HG03060 (cell line): ENCODE measurements at regions not wholly inside any gene's neighbourhood (a gene's known extent, or its start where the extent isn't known, plus 50 kb on each side); places are given as distances from the start of the nearest gene placed in this dataset.

Experiments used
- ATAC-seq: cut with Tn5 transposase; IDR thresholded peaks from one replicate; pipeline ENCODE4 v1.9.1; 2021; ENCODE audit warnings: low read depth, moderate number of reproducible peaks; ENCODE audit not compliant: unreplicated experiment

DNA sequence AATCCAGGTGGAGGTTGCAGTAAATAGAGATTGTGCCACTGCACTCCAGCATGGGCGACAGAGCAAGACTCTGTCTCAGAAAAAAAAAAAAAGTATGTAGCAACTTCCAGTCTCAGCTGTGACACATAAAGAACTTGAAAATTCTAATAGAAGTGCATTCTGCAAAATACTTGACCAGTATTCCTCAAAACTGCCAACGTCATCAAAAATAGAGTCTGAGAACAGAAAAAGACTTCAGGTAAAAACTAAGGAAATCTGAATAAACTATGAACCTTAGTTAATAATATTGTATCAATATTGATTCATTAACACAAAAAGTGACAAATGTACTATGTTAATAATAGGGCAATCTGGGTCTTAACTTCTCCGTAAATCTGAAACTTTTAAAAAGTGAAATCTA lies 76.7 kb upstream of the WDR75 start:
- ATAC-seq = no peak

DNA sequence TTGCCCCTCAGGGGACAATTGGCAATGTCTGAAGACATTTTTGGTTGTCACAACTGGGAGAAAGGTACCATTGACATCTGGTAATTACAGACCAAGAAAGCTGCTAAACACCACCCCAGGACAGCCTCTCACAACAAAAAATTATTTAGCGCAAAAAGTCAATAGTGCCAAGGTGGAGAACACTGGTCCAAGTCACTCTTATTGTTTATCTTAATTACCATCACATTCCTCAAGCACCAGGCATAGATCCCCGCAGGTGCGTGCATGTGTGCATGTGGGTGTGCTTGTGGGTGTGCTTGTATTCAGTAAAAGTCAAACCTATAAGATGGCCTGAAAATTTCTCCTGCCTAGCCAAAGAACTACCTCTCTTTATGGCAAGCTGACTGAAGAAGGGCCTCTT lies 74.9 kb upstream of the WDR75 start:
- no peak for ATAC-seq

DNA sequence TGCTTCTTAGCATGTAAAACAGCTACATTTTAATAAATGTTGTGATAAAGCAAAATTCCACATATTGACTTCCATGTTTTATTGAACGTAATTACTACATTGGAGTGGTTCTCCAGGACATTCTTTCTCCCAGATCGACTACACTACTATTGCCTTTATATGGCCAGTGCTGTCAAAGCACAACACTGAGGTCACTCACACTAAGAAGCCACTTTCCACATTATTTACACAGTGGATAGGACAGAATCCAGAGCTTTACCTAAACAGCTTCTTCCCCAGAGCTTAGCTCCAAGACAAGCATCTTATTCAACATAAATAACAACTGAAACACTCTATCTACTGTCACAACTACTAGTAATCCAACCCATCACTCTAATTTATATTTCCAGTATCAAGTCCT lies 73.9 kb upstream of the WDR75 start:
- no peak for ATAC-seq

DNA sequence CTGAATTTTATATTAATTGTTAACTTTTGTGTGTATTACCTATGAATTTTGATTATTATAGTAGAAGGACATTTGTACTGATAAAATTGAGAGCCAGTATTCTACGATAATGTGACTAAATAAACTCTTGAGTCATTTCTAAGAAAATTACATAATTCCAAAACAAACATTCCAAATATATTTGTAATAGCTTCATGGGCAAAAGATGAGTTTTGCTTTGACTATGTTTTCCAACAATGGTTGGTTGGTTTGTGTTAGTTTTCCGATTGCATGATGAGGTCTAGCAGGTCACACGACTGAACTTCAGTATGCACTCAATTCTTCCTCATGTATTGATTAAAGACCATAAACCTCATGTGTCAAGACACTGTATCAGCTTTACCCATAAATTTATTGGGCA lies 71.7 kb upstream of the WDR75 start:
- no peak for ATAC-seq

DNA sequence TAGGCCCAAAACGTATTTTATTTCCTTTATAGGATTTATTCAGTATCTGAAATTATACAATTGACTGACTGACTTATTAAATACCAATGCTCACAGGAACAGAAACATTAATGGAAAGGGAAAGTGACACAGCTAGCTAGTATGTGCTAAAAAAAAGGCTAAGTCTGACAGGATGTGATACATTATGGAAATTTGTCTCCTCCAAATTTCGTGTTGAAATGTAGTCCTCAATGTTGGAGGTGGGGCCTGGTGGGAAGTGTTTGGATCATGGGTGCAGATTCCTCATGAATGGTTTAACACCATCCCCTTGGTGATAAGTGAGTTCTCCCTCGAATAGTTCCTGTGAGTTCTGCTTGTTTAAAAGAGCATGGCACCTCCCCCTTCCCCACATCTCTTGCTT lies 70.6 kb upstream of the WDR75 start:
- ATAC-seq = no peak

DNA sequence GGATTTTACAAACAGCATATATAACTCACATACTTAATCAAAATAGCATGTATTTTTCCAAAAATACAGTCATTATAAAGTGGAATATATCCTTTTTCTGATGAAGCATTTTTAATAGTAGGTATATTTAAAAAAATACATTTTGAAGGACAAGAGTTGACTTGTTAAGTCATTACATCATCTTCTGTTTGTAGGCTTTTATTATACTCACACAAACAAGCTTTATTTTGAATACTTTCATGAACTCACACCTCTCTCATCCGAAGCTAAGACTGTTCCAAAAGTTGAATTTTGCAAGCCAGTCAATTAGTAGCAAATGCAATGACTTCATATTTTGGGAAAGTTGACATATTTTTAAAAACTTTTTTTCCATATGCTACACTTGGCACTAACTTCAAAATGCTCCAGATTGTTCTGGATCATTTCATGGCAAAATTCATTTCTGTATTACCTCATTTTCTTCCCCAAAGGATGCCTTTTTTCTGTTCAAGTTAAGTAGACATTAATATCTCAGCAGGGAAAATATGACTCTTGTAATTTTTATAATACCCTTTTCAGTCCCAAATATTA lies 68.5 kb upstream of the WDR75 start:
- no peak for ATAC-seq

DNA sequence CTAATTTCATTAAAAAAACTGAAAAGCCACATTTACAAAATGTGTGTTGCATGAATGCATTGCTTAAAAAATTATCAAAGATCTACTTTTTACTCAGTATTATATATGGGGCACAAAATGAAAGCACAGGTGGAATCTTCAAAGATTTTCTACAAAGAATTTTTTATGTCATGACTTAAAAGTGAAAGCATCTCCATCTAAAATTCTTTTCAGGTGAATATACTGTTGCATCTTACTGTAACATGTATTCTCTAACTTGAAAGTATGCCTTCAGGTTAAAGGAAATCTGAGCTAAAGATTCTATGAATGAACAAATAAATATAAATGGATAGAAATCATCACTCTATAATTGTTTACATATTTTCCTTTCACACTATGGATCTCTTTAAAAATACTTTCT lies 66.8 kb upstream of the WDR75 start:
- no peak for ATAC-seq

DNA sequence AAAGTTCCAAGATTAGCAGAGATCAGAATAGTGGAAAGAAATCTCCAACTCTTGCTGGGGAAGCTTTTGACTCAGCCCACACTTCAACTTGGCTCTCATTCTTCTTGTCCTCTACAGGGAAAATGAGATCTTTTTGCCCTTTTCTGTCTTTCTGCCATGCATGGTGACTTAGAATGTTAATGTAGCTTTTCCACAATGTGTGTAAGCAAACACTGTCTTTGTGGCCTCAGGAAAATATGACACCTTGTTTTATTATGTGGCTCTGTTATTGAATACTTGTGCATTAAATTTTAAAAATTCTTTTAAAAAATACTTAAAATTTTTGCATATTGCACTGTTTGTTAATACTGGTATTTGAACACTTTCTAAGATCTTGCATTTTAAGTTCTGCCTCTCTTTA lies 65.4 kb upstream of the WDR75 start:
- no peak for ATAC-seq

DNA sequence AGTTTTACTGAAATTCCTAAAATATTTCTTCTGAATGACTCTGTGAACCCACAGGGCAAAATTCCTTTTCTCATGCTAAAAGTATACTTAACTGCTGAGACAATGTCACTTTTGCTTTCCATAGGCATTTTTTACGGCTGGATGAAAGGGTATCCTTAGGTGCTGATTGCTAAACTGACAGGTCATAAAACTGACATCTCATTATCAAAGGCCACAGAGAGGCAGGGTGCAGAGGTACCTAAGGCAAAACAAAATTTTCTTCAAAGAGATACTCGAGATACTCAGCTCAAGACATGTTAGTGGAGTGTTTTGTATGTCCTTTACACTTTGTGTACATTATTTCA lies 62.0 kb upstream of the WDR75 start:
- no peak for ATAC-seq

DNA sequence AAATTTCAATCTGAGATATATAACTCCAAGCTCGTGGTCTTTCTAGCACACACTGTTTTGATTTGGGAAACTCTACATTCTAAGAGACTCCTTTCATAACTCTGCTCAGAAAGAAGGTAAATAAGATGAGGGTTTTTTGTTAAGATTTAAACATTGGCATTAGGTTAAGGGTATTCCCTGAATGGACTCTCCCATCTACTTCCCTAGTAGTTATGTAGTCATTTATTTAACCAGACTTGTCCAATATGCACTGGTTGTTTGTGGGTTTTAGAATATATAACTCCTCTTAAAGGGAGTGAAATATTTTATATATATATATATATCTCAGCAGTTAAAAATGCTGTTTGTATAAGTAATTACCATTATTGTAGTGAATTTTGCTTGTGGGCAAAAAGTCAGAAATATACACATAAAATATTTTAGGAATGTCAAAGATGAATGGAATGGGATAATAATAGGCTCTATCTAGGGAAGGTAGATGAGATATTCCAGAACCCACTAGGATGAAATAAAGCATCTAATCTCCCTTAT lies 61.5 kb upstream of the WDR75 start:
- ATAC-seq = no peak

DNA sequence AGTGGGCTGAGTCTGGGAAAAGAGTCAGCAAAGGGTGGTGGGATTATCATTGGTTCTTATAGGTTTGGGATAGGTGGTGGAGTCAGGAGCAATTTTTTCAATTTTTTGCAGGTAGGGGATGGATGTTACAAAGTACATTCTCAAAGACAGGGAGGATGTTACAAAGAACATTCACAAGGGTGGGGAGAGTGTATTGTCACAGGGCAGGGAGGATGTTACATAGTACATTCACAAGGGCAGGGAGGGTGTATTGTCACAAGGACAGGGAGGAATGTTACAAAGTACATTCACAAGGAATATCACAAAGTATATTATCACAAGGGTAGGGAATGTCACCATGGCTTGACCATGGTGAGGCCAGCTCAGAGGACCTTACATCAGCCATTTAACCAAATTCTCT lies 58.6 kb upstream of the WDR75 start:
- ATAC-seq = no peak

DNA sequence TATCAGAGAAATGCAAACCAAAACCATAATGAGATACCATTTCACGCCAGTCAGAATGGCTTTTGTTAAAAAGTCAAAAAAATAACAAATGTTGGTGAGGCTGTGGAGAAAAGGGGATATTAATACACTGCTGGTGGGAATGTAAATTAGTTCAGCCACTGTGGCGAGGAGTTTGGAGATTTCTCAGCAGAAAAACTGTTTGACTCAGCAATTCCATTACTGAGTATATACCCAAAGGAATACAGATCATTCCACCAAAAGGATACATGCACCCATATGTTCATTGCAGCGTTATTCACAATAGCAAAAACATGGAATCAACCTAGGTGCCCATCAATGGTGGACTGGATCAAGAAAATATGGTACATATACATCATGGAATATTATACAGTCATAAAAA lies 54.5 kb upstream of the WDR75 start:
- no peak for ATAC-seq

DNA sequence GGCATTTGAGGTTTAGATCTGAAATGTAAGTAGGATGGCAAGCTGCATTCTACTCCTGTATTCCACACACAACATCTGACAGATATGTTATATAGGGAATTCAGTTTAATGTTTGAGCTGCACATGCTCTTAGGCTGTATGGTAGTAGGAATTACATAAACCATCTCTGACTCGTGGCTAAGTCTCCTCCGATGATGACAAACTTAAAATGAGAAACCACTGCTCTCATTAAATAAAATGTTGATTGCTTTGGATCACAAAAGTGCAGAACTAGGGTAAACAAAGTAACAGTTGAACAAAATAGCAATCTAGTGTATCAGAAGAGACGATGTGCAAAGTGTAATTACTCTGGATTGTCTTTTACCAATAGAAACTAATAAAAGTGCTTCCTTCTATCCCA lies 50.1 kb upstream of the WDR75 start:
- ATAC-seq = no peak
